Trophoblast cell (in vitro differentiated cells and primary cell): ENCODE measurements at regions not wholly inside any gene's neighbourhood (a gene's known extent, or its start where the extent isn't known, plus 50 kb on each side); places are given as distances from the start of the nearest gene placed in this dataset.

Experiments
- DNase-seq, 2 donors: peaks; one replicate each; pipeline ENCODE4 v3.0.0-alpha.2; 2016
- H2AFZ ChIP-seq: 2 replicates; pipeline ENCODE4 v1.6.1; 2013; ENCODE audit warnings: low read length, moderate library complexity, mild to moderate bottlenecking; ENCODE audit not compliant: insufficient read depth, poor library complexity
- H2AK5ac ChIP-seq: 2 replicates; pipeline ENCODE4 v1.6.1; 2013; ENCODE audit warnings: mild to moderate bottlenecking, low read length
- H2BK120ac ChIP-seq: 2 replicates; pipeline ENCODE4 v1.6.1; 2013; ENCODE audit warnings: low read length, mild to moderate bottlenecking, moderate library complexity; ENCODE audit not compliant: insufficient read depth, poor library complexity
- H2BK12ac ChIP-seq: 2 replicates; pipeline ENCODE4 v1.6.1; 2013; ENCODE audit warnings: mild to moderate bottlenecking, low read length, moderate library complexity
- H2BK5ac ChIP-seq: 2 replicates; pipeline ENCODE4 v1.6.1; 2013; ENCODE audit warnings: low read length, low read depth, moderate library complexity, mild to moderate bottlenecking; ENCODE audit not compliant: poor library complexity
- H3K14ac ChIP-seq: 2 replicates; pipeline ENCODE4 v1.6.1; 2013; ENCODE audit warnings: mild to moderate bottlenecking, low read length
- H3K18ac ChIP-seq: 2 replicates; pipeline ENCODE4 v1.6.1; 2013; ENCODE audit warnings: mild to moderate bottlenecking, low read length
- H3K23ac ChIP-seq: 2 replicates; pipeline ENCODE4 v1.6.1; 2013; ENCODE audit warnings: low read length
- H3K27ac ChIP-seq: 2 replicates; pipeline ENCODE4 v1.5.1; 2013; ENCODE audit warnings: low read depth, mild to moderate bottlenecking, inconsistent platforms, low read length, moderate library complexity
- H3K27me3 ChIP-seq: 2 replicates; pipeline ENCODE4 v1.6.1; 2013; ENCODE audit warnings: inconsistent platforms, mild to moderate bottlenecking, low read length, moderate library complexity; ENCODE audit not compliant: insufficient read depth
- H3K36me3 ChIP-seq, 2 experiments: 1 replicate in 1 of 2; 2 replicates in 1 of 2; pipeline ENCODE4 v1.6.1; 2013; ENCODE audit warnings: low read length in 2 of 2, mild to moderate bottlenecking in 2 of 2, moderate library complexity in 1 of 2; ENCODE audit not compliant: insufficient read depth in 2 of 2, control insufficient read depth in 1 of 2
- H3K4ac ChIP-seq: 2 replicates; pipeline ENCODE4 v1.6.1; 2013; ENCODE audit warnings: low read depth, mild to moderate bottlenecking, low read length, moderate library complexity
- H3K4me1 ChIP-seq, 2 experiments: 1 replicate in 1 of 2; 2 replicates in 1 of 2; pipeline ENCODE4 v1.6.1; 2013; ENCODE audit warnings: low read length in 2 of 2, mild to moderate bottlenecking in 2 of 2, moderate library complexity in 1 of 2; ENCODE audit not compliant: insufficient read depth in 2 of 2, control insufficient read depth in 1 of 2
- H3K4me2 ChIP-seq: 2 replicates; pipeline ENCODE4 v1.6.1; 2013; ENCODE audit warnings: inconsistent platforms, mild to moderate bottlenecking, low read length, moderate library complexity
- H3K4me3 ChIP-seq: 2 replicates; pipeline ENCODE4 v1.5.1; 2013; ENCODE audit warnings: mild to moderate bottlenecking, low read depth, low read length, inconsistent platforms
- H3K79me1 ChIP-seq: one replicate; pipeline ENCODE4 v1.6.1; 2013; ENCODE audit warnings: low read length
- H3K79me2 ChIP-seq: 2 replicates; pipeline ENCODE4 v1.6.1; 2013; ENCODE audit warnings: low read length, mild to moderate bottlenecking; ENCODE audit not compliant: control insufficient read depth, insufficient read depth, poor library complexity
- H3K9ac ChIP-seq: 2 replicates; pipeline ENCODE4 v1.6.1; 2013; ENCODE audit warnings: mild to moderate bottlenecking, low read length
- H3K9me3 ChIP-seq: 2 replicates; pipeline ENCODE4 v1.6.1; 2013; ENCODE audit warnings: low read depth, mild to moderate bottlenecking, control low read depth, inconsistent platforms, low read length; ENCODE audit not compliant: insufficient read depth
- H4K12ac ChIP-seq: 2 replicates; pipeline ENCODE4 v1.6.1; 2013; ENCODE audit warnings: low read depth, mild to moderate bottlenecking, low read length, moderate library complexity
- H4K8ac ChIP-seq: 2 replicates; pipeline ENCODE4 v1.6.1; 2013; ENCODE audit warnings: low read depth, mild to moderate bottlenecking, low read length, moderate library complexity
- H4K91ac ChIP-seq: one replicate; pipeline ENCODE4 v1.6.1; 2013; ENCODE audit warnings: low read depth, mild to moderate bottlenecking, low read length, moderate library complexity
- WGBS: extraction: QIAGEN DNeasy Blood & Tissue Kit; methylation state at CpG from one replicate; pipeline ENCODE4 v1.1.7; 2013; ENCODE audit warnings: missing lambda C conversion rate; ENCODE audit not compliant: insufficient read length, insufficient coverage; ENCODE audit errors: extremely low coverage; 5-methylcytosine and 5-hydroxymethylcytosine counted together

DNA sequence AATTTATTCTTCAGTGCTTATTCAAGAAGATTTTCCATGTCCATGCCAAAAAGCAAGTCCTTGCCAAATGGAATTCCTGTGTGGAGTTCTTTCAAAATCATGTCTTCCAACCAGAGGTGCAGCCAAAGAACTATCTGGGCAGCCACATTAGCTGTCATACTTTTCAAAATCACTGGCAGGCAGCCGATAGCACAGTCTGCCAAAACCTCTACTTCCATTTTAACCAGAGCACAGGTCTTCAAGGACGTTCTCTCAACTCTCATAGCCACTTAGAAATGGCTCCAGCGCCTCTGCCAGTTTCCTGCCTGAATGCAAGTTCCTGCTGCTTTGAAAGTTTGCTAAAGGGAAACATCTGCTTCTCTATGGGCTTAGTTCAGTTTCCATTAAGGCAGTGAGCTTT, 975.7 kb upstream of the ADGRL4 start:
- H3K4me3 ChIP-seq: no peak overlapping the region
- H3K9ac ChIP-seq: no peak overlapping the region
- H2BK120ac ChIP-seq: no peak overlapping the region
- H2BK12ac ChIP-seq: no peak overlapping the region
- H3K36me3 ChIP-seq: no peaks in the 10 kb centered on the region
- no peak overlapping the region for H2AFZ ChIP-seq
- no peaks in the 10 kb centered on the region for H3K9me3 ChIP-seq
- WGBS: no CpG with 5 or more reads among the region's 3 CpGs
- no peak overlapping the region for H4K12ac ChIP-seq
- no peak for DNase-seq
- H3K79me2 ChIP-seq: no peaks in the 10 kb centered on the region
- no peak overlapping the region for H4K8ac ChIP-seq
- no peak overlapping the region for H2BK5ac ChIP-seq
- no peak overlapping the region for H3K27ac ChIP-seq
- H3K4me2 ChIP-seq: no peak overlapping the region
- no peaks in the 10 kb centered on the region for H3K79me1 ChIP-seq
- no peaks in the 10 kb centered on the region for H3K4me1 ChIP-seq
- H3K27me3 ChIP-seq: no peaks in the 10 kb centered on the region
- H4K91ac ChIP-seq: no peak overlapping the region
- no peak overlapping the region for H2AK5ac ChIP-seq
- no peak overlapping the region for H3K18ac ChIP-seq
- H3K14ac ChIP-seq: no peak overlapping the region
- H3K4ac ChIP-seq: no peak overlapping the region
- no peak overlapping the region for H3K23ac ChIP-seq

DNA sequence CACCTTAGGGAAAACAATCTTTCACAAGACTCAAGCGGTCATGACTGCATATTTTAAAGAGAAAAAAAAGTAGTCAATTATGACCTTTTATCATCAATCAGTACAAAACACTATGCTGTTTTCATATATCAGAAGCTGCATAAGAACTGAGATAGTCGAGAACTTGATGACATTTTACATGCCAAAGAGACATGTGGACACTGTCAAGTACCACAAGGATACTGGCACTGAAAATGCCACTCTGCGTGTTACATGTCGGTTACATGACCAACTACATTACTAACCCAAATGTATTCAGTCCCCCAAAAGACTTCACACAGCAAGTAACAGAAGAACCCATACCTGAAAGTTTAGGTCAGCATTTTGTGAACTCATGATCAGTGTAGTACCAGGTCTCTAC, 975.0 kb upstream of the ADGRL4 start:
- H3K18ac ChIP-seq: no peak overlapping the region
- H2AK5ac ChIP-seq: no peak overlapping the region
- no peak overlapping the region for H3K9ac ChIP-seq
- H2BK5ac ChIP-seq: no peak overlapping the region
- no peak overlapping the region for H2BK12ac ChIP-seq
- no peaks in the 10 kb centered on the region for H3K27me3 ChIP-seq
- no peak overlapping the region for H2BK120ac ChIP-seq
- no peaks in the 10 kb centered on the region for H3K79me2 ChIP-seq
- no peak overlapping the region for H3K4ac ChIP-seq
- no peak overlapping the region for H2AFZ ChIP-seq
- H3K23ac ChIP-seq: no peak overlapping the region
- H3K27ac ChIP-seq: no peak overlapping the region
- H3K9me3 ChIP-seq: no peaks in the 10 kb centered on the region
- H3K4me3 ChIP-seq: no peak overlapping the region
- no peaks in the 10 kb centered on the region for H3K36me3 ChIP-seq
- DNase-seq: no peak
- no peak overlapping the region for H3K4me2 ChIP-seq
- no peaks in the 10 kb centered on the region for H3K4me1 ChIP-seq
- H3K79me1 ChIP-seq: no peaks in the 10 kb centered on the region
- no peak overlapping the region for H4K12ac ChIP-seq
- no peak overlapping the region for H4K8ac ChIP-seq
- H3K14ac ChIP-seq: no peak overlapping the region
- H4K91ac ChIP-seq: no peak overlapping the region
- WGBS: no CpG with 5 or more reads among the region's 4 CpGs

GRCh38 chr1:79979346-79979745, 972.8 kb upstream of the ADGRL4 start:
- no peak overlapping the region for H3K27ac ChIP-seq
- H3K14ac ChIP-seq: no peak overlapping the region
- H3K79me2 ChIP-seq: no peaks in the 10 kb centered on the region
- H3K4me3 ChIP-seq: no peak overlapping the region
- H3K4ac ChIP-seq: no peak overlapping the region
- no peak overlapping the region for H2BK5ac ChIP-seq
- no peak for DNase-seq
- no peak overlapping the region for H3K4me2 ChIP-seq
- no peak overlapping the region for H3K9ac ChIP-seq
- H3K9me3 ChIP-seq: no peaks in the 10 kb centered on the region
- H3K36me3 ChIP-seq: no peaks in the 10 kb centered on the region
- H2AFZ ChIP-seq: no peak overlapping the region
- H4K8ac ChIP-seq: no peak overlapping the region
- H3K18ac ChIP-seq: no peak overlapping the region
- H2AK5ac ChIP-seq: no peak overlapping the region
- H3K79me1 ChIP-seq: no peaks in the 10 kb centered on the region
- H2BK120ac ChIP-seq: no peak overlapping the region
- no peak overlapping the region for H4K91ac ChIP-seq
- H3K4me1 ChIP-seq: no peaks in the 10 kb centered on the region
- no peak overlapping the region for H3K23ac ChIP-seq
- no peak overlapping the region for H4K12ac ChIP-seq
- H3K27me3 ChIP-seq: no peaks in the 10 kb centered on the region
- H2BK12ac ChIP-seq: no peak overlapping the region

- WGBS: no CpG with 5 or more reads among the region's 3 CpGs
- Histone ChIP-seq H3K79me2 (no peaks in the 10 kb centered on the region), H3K4me1 (no peaks in the 10 kb centered on the region), H2BK5ac (no peak overlapping the region), H3K18ac (no peak overlapping the region), H4K12ac (no peak overlapping the region), H3K36me3 (no peaks in the 10 kb centered on the region), H2AFZ (no peak overlapping the region), H4K91ac (no peak overlapping the region), H3K27ac (no peak overlapping the region), H2BK120ac (no peak overlapping the region), H3K9ac (no peak overlapping the region), H3K4me2 (no peak overlapping the region), H4K8ac (no peak overlapping the region), H3K23ac (no peak overlapping the region), H3K79me1 (no peaks in the 10 kb centered on the region), H2BK12ac (no peak overlapping the region), H3K4me3 (no peak overlapping the region), H3K14ac (no peak overlapping the region), H3K27me3 (no peaks in the 10 kb centered on the region), H3K4ac (no peak overlapping the region), H2AK5ac (no peak overlapping the region), H3K9me3 (no peaks in the 10 kb centered on the region)
- DNase-seq: no peak
Observed at GRCh38 chr1:79976287-79976686, 969.8 kb upstream of the ADGRL4 start.

GRCh38 chr1:79974659-79975058, 968.1 kb upstream of the ADGRL4 start:
- H3K9me3 ChIP-seq: no peaks in the 10 kb centered on the region
- no peak overlapping the region for H3K14ac ChIP-seq
- no peak overlapping the region for H3K23ac ChIP-seq
- no peaks in the 10 kb centered on the region for H3K4me1 ChIP-seq
- no peak overlapping the region for H3K4ac ChIP-seq
- no peak overlapping the region for H4K91ac ChIP-seq
- H3K9ac ChIP-seq: no peak overlapping the region
- H3K4me3 ChIP-seq: no peak overlapping the region
- H3K36me3 ChIP-seq: no peaks in the 10 kb centered on the region
- H2AK5ac ChIP-seq: no peak overlapping the region
- H2AFZ ChIP-seq: no peak overlapping the region
- no CpG with 5 or more reads among the region's 7 CpGs for WGBS
- no peak overlapping the region for H2BK12ac ChIP-seq
- no peak overlapping the region for H3K4me2 ChIP-seq
- no peaks in the 10 kb centered on the region for H3K79me2 ChIP-seq
- no peak overlapping the region for H3K27ac ChIP-seq
- no peaks in the 10 kb centered on the region for H3K79me1 ChIP-seq
- no peak for DNase-seq
- H2BK5ac ChIP-seq: no peak overlapping the region
- no peak overlapping the region for H4K12ac ChIP-seq
- H2BK120ac ChIP-seq: no peak overlapping the region
- H4K8ac ChIP-seq: no peak overlapping the region
- no peaks in the 10 kb centered on the region for H3K27me3 ChIP-seq
- H3K18ac ChIP-seq: no peak overlapping the region
